T1000 (cell line): ENCODE measurements at regions not wholly inside any gene's neighbourhood (a gene's known extent, or its start where the extent isn't known, plus 50 kb on each side); places are given as distances from the start of the nearest gene placed in this dataset.

Experiments used
- DNase-seq: peaks from one replicate; lab custom pipeline; 2025; ENCODE audit warnings: mixed read lengths; lab: John Stamatoyannopoulos, UW

- DNase-seq, result no peak
These were observed 257.1 kb downstream of the OPA1 start for GRCh38 chr3:193850084-193850619.

GRCh38 chr3:193851428-193851847, 258.4 kb downstream of the OPA1 start:
- DNase-seq, result no peak

- no peak for DNase-seq
These were observed 259.1 kb downstream of the OPA1 start for GRCh38 chr3:193851941-193852674.

GRCh38 chr3:193852901-193853300, 259.9 kb downstream of the OPA1 start:
- DNase-seq, result no peak

- DNase-seq, result no peak
These were observed 260.7 kb downstream of the OPA1 start for GRCh38 chr3:193853511-193854219.

- DNase-seq, result no peak
These were observed 265.0 kb downstream of the OPA1 start for GRCh38 chr3:193857996-193858395.

- no peak for DNase-seq
These were observed 266.2 kb downstream of the OPA1 start for GRCh38 chr3:193859195-193859594.

- no peak for DNase-seq
These were observed 268.0 kb downstream of the OPA1 start for GRCh38 chr3:193861012-193861411.

- DNase-seq, result no peak
These were observed 269.8 kb downstream of the OPA1 start for GRCh38 chr3:193862843-193863242.

GRCh38 chr3:193863657-193864357, 270.8 kb downstream of the OPA1 start:
- no peak for DNase-seq

- DNase-seq, result no peak
These were observed 270.6 kb upstream of the HES1 start for GRCh38 chr3:193865339-193865738.

GRCh38 chr3:193865896-193866480, 270.0 kb upstream of the HES1 start:
- no peak for DNase-seq

GRCh38 chr3:193868590-193868989, 267.4 kb upstream of the HES1 start:
- DNase-seq, result no peak

- peak; percentile 48 for DNase-seq
These were observed 266.4 kb upstream of the HES1 start for GRCh38 chr3:193869221-193870201.

GRCh38 chr3:193870376-193871219, 265.4 kb upstream of the HES1 start:
- no peak for DNase-seq

GRCh38 chr3:193871220-193871485, 264.8 kb upstream of the HES1 start:
- no peak for DNase-seq

- DNase-seq, result peak; percentile 39
These were observed 263.6 kb upstream of the HES1 start for GRCh38 chr3:193872265-193872753.

- DNase-seq, result no peak
These were observed 262.3 kb upstream of the HES1 start for GRCh38 chr3:193873426-193874201.

GRCh38 chr3:193874512-193874911, 261.4 kb upstream of the HES1 start:
- DNase-seq, result no peak
